Spleen (tissue), 11 donors: ENCODE measurements at regions not wholly inside any gene's neighbourhood (a gene's known extent, or its start where the extent isn't known, plus 50 kb on each side); places are given as distances from the start of the nearest gene placed in this dataset.

Source experiments
- DNase-seq: peaks from one replicate; pipeline ENCODE4 v3.0.0-alpha.2; 2020
- H3K27ac ChIP-seq, 8 donors: fragments of 200-600 bp; sonication (generic) in 7 of 8; 1 replicate in 4 of 8; 2 replicates in 4 of 8; pipeline versions ENCODE4 v1.5.0 to v1.8.0; 2016 to 2021; ENCODE audit warnings: inconsistent platforms in 4 of 8, mild to moderate bottlenecking in 4 of 8, moderate library complexity in 1 of 8
- H3K27me3 ChIP-seq, 7 donors: fragments of 200-600 bp; sonication (generic) in 6 of 7; replicated peaks in 1 of 7; 1 replicate in 4 of 7; 2 replicates in 3 of 7; pipeline versions ENCODE4 v1.5.0 to v1.8.0; 2016 to 2021; ENCODE audit warnings: inconsistent platforms in 3 of 7, mild to moderate bottlenecking in 1 of 7
- H3K36me3 ChIP-seq, 6 donors: fragments of 200-600 bp; sonication (generic) in 5 of 6; 1 replicate in 4 of 6; 2 replicates in 2 of 6; pipeline versions ENCODE4 v1.5.0 to v1.8.0; 2016 to 2021; ENCODE audit warnings: inconsistent platforms in 2 of 6
- H3K4me1 ChIP-seq, 6 donors: fragments of 200-600 bp; sonication (generic) in 5 of 6; 1 replicate in 3 of 6; 2 replicates in 3 of 6; pipeline versions ENCODE4 v1.5.0 to v1.8.0; 2016 to 2021; ENCODE audit warnings: inconsistent platforms in 3 of 6
- H3K4me3 ChIP-seq, 8 donors: fragments of 200-600 bp; sonication (generic) in 7 of 8; 1 replicate in 4 of 8; 2 replicates in 4 of 8; pipeline versions ENCODE4 v1.5.0 to v1.8.0; 2016 to 2021; ENCODE audit warnings: inconsistent platforms in 4 of 8, mild to moderate bottlenecking in 4 of 8, moderate library complexity in 2 of 8
- H3K9me3 ChIP-seq, 8 donors: fragments of 200-600 bp; sonication (generic) in 7 of 8; 1 replicate in 4 of 8; 2 replicates in 4 of 8; pipeline versions ENCODE4 v1.5.0 to v1.8.0; 2016 to 2021; ENCODE audit warnings: inconsistent platforms in 4 of 8
- POLR2A ChIP-seq, 3 donors: fragments of 450-650 bp; IDR thresholded peaks; one replicate each; pipeline ENCODE4 v1.5.1; 2017; ENCODE audit warnings: antibody characterized with exemption in 3 of 3, mild to moderate bottlenecking in 1 of 3
- POLR2AphosphoS5 ChIP-seq, 3 donors: sonication (generic); formaldehyde crosslinking; IDR thresholded peaks; one replicate each; pipeline ENCODE4 v1.5.1; 2017; ENCODE audit warnings: antibody characterized with exemption in 3 of 3
- WGBS, 5 donors: extraction: QIAGEN DNeasy Blood & Tissue Kit in 3 of 5; methylation state at CpG; one replicate each; pipeline versions ENCODE4 v1.1.5 to v1.1.7; 2013 to 2018; 5-methylcytosine and 5-hydroxymethylcytosine counted together
- intact Hi-C: fragments of 100-400 bp; cut with DNase I; formaldehyde crosslinking; loops from one replicate; pipeline ENCODE4 v1.15.0; 2023; ENCODE audit warnings: low total_unique reads
- TF ChIP-seq, protein P1 (sequence below), 11 experiments: fragments of 200-600 bp in 7 of 11; fragments of 450-650 bp in 4 of 11; sonication (generic) in 4 of 11; IDR thresholded peaks in 8 of 11; conservative IDR thresholded peaks in 3 of 11; 1 replicate in 7 of 11; 2 replicates in 4 of 11; pipeline versions ENCODE4 v1.4.0 to v1.8.0; 2016 to 2021; ENCODE audit warnings: antibody characterized with exemption in 11 of 11, inconsistent platforms in 4 of 11, mild to moderate bottlenecking in 1 of 11
- donor health status: healthy with polysubstance abuse.
- donor health status: DM: no; HTN: no; CAD: no; lungs with moderate emphysema.
- donor health status: DM: no; HTN: no; CAD: no.
- donor health status: Bipolar disorder and iron deficiency.
- donor health status: healthy.
- donor health status: DM: no; HTN: no; CAD: no.
- donor health status: DM: yes; HTN: yes; CAD: no.

DNA sequence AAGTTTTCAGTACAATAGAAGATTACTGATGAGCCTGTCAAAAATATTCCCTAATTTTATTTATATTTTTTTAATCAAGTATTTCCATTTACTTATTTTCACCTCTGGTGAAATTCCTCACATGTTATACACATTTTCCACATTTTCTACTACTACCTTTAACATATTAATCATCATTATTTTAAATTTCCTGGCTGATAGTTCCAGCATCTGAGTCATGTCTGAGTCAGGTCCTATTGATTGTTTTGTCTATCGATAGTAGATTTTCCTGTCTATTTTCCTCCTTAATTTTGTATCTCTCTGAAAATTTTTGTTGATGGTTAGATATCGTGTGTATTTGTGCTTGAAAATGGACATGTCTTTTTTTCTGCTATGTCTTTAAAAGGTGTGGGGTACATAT lies 211.8 kb upstream of the DSEL start:
- WGBS, 5 donors: 83 to 90% (median 88%) methylated on average over 2 of the region's 2 CpGs
- Histone ChIP-seq H3K27ac (no peak overlapping the region), H3K4me3 (no peak overlapping the region), H3K36me3 (no peaks in the 10 kb centered on the region), H3K27me3 (no peaks in the 10 kb centered on the region), H3K4me1 (no peaks in the 10 kb centered on the region), H3K9me3 (peaks cover 0 to 27% (median 0%) of the 10 kb centered on the region in 8 donors)
- no peak for DNase-seq
- intact Hi-C loops: no loop called here
- TF ChIP-seq POLR2AphosphoS5 (IDR thresholded peaks at IDR 0.05) (no peak), POLR2A (IDR thresholded peaks at IDR 0.05) (no peak)
- TF ChIP-seq, protein P1, sequence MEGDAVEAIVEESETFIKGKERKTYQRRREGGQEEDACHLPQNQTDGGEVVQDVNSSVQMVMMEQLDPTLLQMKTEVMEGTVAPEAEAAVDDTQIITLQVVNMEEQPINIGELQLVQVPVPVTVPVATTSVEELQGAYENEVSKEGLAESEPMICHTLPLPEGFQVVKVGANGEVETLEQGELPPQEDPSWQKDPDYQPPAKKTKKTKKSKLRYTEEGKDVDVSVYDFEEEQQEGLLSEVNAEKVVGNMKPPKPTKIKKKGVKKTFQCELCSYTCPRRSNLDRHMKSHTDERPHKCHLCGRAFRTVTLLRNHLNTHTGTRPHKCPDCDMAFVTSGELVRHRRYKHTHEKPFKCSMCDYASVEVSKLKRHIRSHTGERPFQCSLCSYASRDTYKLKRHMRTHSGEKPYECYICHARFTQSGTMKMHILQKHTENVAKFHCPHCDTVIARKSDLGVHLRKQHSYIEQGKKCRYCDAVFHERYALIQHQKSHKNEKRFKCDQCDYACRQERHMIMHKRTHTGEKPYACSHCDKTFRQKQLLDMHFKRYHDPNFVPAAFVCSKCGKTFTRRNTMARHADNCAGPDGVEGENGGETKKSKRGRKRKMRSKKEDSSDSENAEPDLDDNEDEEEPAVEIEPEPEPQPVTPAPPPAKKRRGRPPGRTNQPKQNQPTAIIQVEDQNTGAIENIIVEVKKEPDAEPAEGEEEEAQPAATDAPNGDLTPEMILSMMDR (IDR thresholded peaks at IDR 0.05 in 8 of 11, conservative IDR thresholded peaks at IDR 0.05 in 3 of 11): no peak

DNA sequence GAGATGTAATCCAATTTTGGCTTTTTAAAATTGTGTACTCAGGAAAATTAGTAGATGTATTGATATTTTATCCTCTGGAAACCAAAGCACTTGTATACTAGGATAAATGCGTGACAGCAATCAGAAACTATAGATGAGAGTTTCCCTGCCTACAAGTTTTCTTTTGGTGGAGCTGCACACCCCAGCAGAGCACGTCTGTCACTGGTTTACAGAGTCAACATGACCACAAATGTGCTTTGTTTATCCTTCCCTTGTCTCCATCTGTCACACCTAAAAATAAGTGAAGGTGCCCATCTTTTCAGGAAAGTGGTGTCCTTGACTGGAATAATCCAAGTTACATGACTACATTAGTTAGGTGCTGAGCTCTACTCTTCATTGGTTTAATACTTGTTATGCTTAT lies 210.4 kb upstream of the DSEL start:
- no peak overlapping the region for H3K4me3 ChIP-seq
- 25 to 34% (median 29%) methylated on average over 2 of the region's 2 CpGs for WGBS, 5 donors
- H3K36me3 ChIP-seq: no peaks in the 10 kb centered on the region
- peaks cover 0 to 27% (median 0%) of the 10 kb centered on the region in 8 donors for H3K9me3 ChIP-seq
- no peak for DNase-seq
- TF ChIP-seq POLR2A (IDR thresholded peaks at IDR 0.05) (no peak), POLR2AphosphoS5 (IDR thresholded peaks at IDR 0.05) (no peak)
- TF ChIP-seq, protein P1 (IDR thresholded peaks at IDR 0.05 in 8 of 11, conservative IDR thresholded peaks at IDR 0.05 in 3 of 11): no peak
- H3K27ac ChIP-seq: no peak overlapping the region
- no peaks in the 10 kb centered on the region for H3K27me3 ChIP-seq
- no peaks in the 10 kb centered on the region for H3K4me1 ChIP-seq
- intact Hi-C loops: no loop called here

DNA sequence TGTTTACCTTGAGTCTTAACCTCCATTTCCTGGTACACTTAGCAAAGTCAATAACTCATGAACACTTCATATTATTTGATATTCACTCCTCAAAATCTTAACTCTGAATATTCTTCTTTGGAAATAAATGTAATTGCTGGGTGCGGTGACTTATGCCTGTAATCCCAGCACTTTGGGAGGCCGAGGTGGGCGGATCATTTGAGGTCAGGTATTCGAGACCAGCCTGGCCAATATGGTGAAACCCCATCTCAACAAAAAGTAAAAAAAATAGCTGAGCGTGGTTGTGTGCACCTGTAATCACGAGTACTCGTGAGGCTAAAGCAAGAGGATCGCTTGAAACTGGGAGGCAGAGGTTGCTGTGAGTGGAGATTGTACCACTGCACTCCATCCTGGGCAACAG lies 201.3 kb upstream of the DSEL start:
- no peak overlapping the region for H3K27ac ChIP-seq
- no peaks in the 10 kb centered on the region for H3K27me3 ChIP-seq
- H3K9me3 ChIP-seq: peaks cover 0 to 7% (median 0%) of the 10 kb centered on the region in 8 donors
- no peak for DNase-seq
- 76 to 81% (median 77%) methylated on average over 8 of the region's 8 CpGs for WGBS, 5 donors
- H3K4me3 ChIP-seq: no peak overlapping the region
- H3K4me1 ChIP-seq: no peaks in the 10 kb centered on the region
- no peaks in the 10 kb centered on the region for H3K36me3 ChIP-seq
- intact Hi-C loops: no loop called here
- TF ChIP-seq POLR2AphosphoS5 (IDR thresholded peaks at IDR 0.05) (no peak), POLR2A (IDR thresholded peaks at IDR 0.05) (no peak)
- TF ChIP-seq, protein P1 (IDR thresholded peaks at IDR 0.05 in 8 of 11, conservative IDR thresholded peaks at IDR 0.05 in 3 of 11): no peak

DNA sequence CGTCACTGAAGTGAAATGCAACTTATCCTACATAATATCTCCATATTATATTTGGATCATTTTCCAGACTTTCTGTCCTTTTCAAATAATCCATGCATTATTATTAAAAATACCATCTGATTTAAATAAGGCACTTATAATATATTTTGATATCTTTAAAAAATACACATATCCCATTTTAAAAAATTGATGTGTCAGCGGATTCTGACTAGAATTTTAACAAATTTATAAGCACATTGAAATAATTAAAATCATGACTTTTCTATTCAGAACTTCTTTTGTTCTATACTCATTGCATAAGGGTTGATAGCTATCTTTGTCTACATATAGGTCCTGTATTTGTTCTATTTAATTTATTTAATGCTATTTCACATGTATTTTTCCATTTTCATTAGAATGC lies 199.0 kb upstream of the DSEL start:
- H3K9me3 ChIP-seq: no peaks in the 10 kb centered on the region

More for the DNA sequence above, 199.0 kb upstream of the DSEL start:
- Histone ChIP-seq H3K4me3 (no peak overlapping the region), H3K36me3 (no peaks in the 10 kb centered on the region), H3K4me1 (no peaks in the 10 kb centered on the region), H3K27me3 (no peaks in the 10 kb centered on the region), H3K27ac (no peak overlapping the region)
- no peak for TF ChIP-seq POLR2AphosphoS5 (IDR thresholded peaks at IDR 0.05)
- TF ChIP-seq POLR2A (IDR thresholded peaks at IDR 0.05): no peak
- TF ChIP-seq, protein P1 (IDR thresholded peaks at IDR 0.05 in 8 of 11, conservative IDR thresholded peaks at IDR 0.05 in 3 of 11): no peak
- no peak for DNase-seq
- WGBS, 5 donors: 34 to 81% (median 42%) methylated on average over 2 of the region's 2 CpGs
- intact Hi-C loops: no loop called here
